Keratinocyte (primary cell): ENCODE measurements at regions not wholly inside any gene's neighbourhood (a gene's known extent, or its start where the extent isn't known, plus 50 kb on each side); places are given as distances from the start of the nearest gene placed in this dataset.

Experiments
- EZH2 ChIP-seq: IDR thresholded peaks from one replicate; pipeline ENCODE4 v1.6.1; 2012; ENCODE audit warnings: inconsistent platforms, mild to moderate bottlenecking, low read length, moderate library complexity
- TF ChIP-seq, protein P1 (sequence below), 3 experiments: IDR thresholded peaks in 1 of 3; conservative IDR thresholded peaks in 1 of 3; optimal IDR thresholded peaks in 1 of 3; 2 replicates in 2 of 3; 3 replicates in 1 of 3; pipeline versions ENCODE3 to v1.5.1; 2011; ENCODE audit warnings: low read length in 3 of 3, mild to moderate bottlenecking in 3 of 3, moderate library complexity in 2 of 3, control low read depth in 1 of 3, inconsistent platforms in 1 of 3; ENCODE audit not compliant: insufficient read depth in 2 of 3; ENCODE audit errors: extremely low read depth in 1 of 3

DNA sequence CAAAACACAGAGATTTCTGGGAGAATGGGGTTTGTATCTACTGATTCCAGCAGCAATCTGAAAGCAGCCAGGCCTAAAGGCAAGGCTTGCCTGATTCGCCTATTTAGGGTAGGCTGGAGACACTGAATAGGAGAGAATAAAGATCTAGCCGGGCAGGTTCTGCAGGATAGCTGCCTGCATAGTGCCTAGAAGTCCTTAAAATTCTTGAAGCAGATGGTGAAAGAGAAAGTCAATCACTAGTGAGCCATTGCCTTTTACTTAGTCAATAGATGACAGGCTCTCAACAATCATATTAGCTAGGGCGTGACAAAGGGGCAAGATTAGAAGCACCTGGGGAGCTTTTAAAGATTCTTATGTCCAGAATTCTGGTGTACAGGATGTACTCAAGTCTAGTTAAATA lies 522.7 kb downstream of the HTR1A start:
- TF ChIP-seq, protein P1, sequence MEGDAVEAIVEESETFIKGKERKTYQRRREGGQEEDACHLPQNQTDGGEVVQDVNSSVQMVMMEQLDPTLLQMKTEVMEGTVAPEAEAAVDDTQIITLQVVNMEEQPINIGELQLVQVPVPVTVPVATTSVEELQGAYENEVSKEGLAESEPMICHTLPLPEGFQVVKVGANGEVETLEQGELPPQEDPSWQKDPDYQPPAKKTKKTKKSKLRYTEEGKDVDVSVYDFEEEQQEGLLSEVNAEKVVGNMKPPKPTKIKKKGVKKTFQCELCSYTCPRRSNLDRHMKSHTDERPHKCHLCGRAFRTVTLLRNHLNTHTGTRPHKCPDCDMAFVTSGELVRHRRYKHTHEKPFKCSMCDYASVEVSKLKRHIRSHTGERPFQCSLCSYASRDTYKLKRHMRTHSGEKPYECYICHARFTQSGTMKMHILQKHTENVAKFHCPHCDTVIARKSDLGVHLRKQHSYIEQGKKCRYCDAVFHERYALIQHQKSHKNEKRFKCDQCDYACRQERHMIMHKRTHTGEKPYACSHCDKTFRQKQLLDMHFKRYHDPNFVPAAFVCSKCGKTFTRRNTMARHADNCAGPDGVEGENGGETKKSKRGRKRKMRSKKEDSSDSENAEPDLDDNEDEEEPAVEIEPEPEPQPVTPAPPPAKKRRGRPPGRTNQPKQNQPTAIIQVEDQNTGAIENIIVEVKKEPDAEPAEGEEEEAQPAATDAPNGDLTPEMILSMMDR (optimal IDR thresholded peaks at IDR 0.05 in 1 of 3, IDR thresholded peaks at IDR 0.05 in 1 of 3, conservative IDR thresholded peaks at IDR 0.05 in 1 of 3; ENCODE audit: extremely low read depth in 1 of 3, insufficient read depth in 2 of 3, low read length in 3 of 3), result no peak
- TF ChIP-seq EZH2, result no peak
